Left renal cortex interstitium (tissue), 4 donors: ENCODE measurements at regions not wholly inside any gene's neighbourhood (a gene's known extent, or its start where the extent isn't known, plus 50 kb on each side); places are given as distances from the start of the nearest gene placed in this dataset.
"Not testable (repeated sequence)": the region's sequence is repeated elsewhere in the genome, so short reads cannot be mapped to it uniquely, and the experiment has no call there.

Experiments
- DNase-seq, 4 donors: peaks; one replicate each; pipeline ENCODE4 v3.0.0-alpha.2; 2013; ENCODE audit warnings: low read depth in 4 of 4, low spot score in 2 of 4, missing footprints in 1 of 4

DNA sequence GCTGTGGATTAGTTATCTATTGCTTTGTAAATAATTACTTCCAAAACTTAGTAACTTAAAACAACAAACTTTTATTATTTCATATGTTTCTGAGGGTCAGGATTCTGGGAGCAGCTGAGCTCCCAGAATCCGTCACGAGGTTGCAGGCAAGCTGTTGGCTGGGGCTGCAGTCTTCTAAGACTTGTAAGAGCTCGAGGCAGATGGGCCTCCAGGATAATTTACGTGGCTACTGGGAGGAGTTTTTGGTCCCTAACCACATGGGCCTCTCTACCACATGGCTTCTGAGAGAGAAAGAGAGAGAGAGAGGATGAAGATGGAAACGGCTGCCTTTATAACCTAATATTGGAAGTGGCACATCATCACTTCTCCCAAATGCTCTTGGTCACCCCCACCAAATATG, 64.9 kb upstream of the SULF2 start:
- no peak for DNase-seq

DNA sequence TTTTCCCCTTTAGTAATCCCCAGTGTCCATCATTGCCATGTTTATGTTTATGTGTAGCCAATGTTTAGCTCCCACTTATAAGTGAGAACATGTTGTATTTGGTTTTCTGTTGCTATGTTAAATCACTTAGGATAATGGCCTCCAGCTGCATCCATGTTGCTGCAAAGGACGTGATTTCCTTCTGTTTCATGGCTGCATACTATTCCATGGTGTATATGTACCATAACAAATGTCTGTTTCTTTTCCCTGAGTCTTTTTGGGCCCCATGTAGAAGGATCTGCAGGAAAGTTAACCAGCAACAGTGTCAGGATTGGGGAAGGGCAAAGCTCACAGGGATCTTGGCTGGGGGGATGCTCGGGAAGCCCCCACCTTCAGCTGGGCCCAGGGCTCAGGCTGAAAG, 64.3 kb upstream of the SULF2 start:
- no peak for DNase-seq

DNA sequence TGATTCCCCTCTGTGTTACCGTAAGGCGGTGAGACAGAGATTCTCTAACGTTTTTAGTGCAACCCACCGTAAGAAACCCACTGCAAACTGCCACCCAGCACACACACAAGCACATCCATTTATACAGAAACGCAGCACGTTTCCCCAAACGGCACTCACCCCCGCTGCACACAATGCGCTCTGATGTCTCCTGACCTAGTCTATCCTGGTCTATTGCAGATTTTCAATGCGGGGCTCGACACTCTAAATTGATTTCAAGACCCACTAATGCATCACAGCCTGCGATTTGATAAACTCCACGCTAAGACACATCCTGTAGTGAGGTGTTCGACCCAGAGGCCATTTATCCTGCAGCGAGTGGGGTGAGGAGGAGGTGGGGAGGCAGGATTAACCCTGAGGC, 63.7 kb upstream of the SULF2 start:
- no peak for DNase-seq

DNA sequence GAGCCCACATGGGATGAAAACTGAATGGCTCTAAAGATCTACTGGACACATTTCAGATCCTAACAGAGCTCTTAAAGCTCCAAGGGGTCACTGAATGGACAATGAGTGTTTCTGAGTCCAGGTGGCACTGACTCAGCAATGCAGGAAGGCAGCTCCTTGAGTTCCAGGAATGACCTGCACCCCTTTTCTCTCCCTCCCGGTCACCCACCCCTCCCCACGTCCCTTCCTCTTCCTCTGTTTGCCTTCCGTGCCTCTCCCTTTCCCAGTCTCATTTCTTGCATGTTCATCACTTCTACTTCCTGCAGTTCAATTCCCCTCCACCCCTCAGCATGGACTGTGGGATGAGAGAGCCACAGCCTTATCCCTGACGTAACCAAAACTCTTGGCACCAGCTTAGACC, 63.3 kb upstream of the SULF2 start:
- DNase-seq = not testable (repeated sequence)

DNA sequence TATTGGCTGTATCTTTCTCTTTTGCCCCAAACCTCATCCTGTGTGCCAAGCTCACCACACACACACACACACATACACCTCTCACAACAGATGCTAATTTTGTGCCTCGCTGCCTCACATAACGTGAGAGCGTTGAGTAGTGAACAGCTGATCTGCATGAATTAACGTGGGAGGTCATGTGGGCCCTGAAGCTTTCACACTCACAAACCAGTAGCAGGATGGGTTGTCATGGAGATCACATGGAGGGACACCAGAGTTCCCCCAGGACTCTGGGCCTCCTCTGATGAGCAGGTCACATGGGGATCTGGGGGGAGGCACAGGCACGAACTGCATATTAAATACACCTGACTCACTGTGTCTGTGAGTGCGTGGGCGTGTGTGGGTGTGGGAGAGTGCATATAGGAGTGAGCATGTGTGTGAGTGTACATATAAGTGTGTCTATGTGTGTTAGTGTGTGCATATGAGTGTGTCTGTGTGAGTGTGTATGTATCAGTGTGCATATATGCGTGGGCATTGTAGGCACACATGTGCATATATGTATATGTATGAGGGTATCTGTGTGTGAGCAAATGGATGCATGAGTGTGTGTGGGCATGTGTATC, 62.7 kb upstream of the SULF2 start:
- no peak for DNase-seq

DNA sequence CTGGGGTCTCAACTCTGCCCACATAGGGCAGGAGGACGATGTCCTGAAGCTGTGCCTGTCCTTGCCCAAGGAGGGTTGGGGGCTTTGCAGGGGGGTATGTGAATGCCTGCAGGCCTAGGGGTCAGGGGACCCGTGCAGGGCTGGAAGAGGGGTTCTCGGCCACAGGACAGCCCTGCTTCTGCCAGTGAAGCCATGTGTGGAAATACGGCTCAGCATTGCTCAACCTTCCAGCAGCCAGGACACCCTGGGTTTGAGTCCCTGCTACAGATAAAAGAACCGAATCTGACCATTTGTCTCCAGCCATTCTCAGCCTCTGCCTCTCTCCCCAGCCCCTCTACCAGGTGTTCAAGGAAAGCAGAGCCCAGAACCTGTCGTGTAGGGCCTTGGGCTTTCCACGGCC, 61.9 kb upstream of the SULF2 start:
- DNase-seq = not testable (repeated sequence)

DNA sequence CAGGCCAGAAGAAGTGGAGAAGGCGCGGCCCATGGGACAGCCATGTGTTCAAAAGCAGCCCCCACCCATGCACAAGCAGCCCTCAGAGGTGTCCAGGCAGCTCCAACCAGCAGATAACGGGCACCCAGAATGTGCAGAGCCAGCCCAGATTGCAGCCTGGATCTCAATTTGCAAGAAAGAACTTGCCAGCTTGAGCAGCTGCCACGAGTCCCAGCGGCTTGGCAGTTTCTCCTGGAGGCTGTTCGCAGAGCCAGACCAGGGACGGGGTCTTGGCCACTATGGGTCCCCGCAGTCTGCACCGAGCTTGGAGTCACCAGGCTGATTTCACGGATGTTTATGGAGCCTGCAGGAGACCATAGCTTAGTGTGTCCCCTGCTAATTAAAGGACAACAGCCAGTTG, 61.4 kb upstream of the SULF2 start:
- DNase-seq = not testable (repeated sequence)

DNA sequence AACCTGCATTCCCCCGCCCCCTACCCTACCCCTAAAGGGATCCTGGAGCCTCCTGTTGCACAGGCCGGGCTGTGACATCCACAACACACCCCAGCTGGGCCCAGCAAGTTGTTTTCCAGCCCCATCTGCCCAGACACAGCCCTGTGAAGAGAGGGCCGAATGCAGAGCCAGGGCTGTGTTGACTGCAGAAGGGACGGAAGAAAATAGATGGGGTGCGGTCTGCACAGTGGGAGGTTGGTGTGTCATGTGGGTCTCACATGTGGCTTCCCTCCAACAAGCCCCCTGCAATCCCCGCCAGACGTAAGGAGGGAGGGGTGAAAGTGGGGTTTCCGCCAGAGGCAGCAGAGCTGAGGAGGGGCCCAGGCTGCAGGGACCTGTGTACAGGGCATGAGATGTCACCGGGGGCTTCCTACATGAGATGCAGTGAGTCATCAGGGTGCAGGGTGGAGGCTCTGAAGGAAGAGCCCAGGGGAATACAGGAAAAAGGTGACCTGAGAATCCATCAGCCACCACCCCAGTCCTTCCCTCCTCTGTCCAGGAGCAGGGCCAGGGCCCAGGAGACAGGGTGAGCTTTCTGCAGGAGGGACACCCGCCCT, 60.2 kb upstream of the SULF2 start:
- not testable (repeated sequence) for DNase-seq

DNA sequence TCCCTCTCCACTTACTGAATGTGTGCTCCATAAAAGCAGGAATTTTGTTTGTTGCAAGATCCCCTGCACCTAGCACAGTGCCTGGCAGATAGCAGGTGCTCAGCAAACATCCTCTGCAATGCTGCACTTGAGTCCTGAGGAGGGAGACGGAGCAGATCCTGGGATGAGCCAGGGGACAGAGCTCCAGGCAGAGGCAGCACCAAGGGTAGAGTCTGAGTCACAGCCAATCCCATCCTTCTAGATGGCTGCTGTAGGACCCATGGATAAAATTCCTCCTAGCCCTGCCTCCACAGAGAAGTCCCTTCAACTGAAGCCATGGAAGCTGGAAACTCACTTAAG, 59.3 kb upstream of the SULF2 start:
- DNase-seq = not testable (repeated sequence)

DNA sequence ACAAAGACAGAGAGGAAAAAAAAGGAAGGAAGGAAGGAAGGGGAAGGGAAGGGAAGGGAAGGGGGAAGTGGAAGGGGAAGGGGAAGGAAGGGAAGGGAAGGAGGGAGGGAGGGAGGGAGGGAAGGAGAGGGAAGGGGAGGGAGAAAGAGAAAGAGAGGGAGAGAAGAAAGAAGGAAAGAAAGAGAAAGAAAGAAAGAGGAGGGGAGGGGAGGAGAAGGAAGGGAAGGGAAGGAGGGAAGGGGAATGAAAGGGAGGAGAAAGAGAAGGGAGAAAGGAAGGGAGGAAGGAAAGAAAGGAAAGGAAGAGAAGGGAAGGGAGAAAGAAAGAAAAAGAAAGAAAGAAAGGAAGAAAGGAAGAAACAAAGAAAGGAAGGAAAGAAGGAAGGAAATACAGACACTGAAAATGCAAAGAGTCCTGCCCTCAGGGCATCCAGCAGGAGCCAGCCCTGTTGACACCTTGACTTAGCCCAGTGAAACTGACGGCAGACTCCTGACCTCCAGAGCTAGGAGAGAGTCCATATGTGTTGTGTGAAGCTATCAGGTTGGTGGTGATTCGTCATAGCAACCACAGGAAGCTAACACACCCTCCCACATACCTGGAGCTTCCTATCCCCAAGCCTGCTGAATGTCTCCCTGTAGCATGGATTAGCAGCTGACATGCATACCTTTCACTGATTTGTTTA, 58.7 kb upstream of the SULF2 start:
- no peak for DNase-seq

DNA sequence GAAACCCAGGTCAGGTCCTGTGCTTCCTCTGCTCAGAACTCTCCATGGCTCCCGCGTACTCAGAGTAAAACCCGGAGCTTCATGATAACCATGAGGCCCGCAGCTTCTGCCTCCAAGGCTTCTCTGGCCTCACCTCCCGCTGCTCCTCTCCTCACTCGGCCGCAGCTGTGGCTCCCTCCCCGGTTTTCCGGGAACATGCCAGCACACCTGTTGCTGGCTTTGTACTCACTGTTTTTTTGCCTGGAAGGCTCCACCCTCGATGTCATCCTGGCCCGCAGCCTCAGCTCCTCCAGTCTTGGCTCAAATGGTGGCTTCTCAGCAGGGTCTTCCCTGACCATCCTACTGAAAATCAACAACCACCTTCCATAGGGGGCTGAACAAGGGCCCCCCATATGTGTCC, 57.7 kb upstream of the SULF2 start:
- not testable (repeated sequence) for DNase-seq

DNA sequence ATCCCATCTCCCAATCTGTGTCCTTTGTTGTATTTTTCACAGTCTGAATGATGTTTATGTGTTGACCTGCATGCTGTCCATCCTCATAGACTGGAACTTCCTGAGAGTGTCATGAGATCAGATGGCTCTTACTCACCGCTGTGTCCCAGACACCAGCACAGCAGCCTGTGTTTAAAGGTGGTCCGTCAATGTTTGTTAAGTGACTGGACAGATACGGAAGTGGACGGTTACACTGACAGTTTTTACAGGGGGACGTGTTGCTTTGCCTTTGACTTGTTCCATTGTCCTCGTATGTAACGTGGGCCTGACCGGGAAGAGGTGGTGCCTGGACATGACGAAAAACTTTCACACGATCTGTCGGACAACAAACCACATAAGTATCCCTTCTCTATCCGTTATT, 56.7 kb upstream of the SULF2 start:
- DNase-seq = not testable (repeated sequence)

DNA sequence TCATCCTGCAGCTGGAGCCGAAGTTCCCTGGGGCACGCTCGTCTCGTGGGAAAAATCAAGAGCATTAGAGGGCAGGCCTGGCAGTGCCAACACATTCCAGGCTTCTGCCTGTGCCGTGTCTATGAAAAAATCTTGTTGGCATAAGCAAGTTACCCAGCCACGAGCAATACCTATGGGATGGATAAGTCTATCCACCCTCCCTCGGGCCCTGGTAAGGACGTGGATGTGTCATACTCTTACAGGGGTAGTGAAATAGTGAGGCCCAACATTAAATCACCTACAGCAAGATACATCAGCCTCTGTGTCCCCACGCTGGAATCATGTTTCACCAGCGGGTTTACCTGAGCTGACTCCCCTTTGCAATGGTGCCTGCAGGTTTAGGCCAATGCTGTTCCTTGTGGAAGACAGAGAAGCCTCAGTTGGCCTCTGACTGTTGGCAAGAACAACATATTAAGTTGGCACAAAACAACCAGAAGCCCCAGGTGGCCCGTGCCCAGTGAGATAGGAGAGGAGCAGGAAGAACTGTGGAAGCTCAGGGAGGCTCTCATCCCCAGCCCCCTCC, 51.1 kb upstream of the SULF2 start:
- not testable (repeated sequence) for DNase-seq
